Liver (tissue), 3 donors: ENCODE measurements at regions not wholly inside any gene's neighbourhood (a gene's known extent, or its start where the extent isn't known, plus 50 kb on each side); places are given as distances from the start of the nearest gene placed in this dataset.

Experiments
- EGR1 ChIP-seq, 2 donors: IDR thresholded peaks; 2 replicates each; pipeline ENCODE4 v1.6.1; 2016 to 2018; ENCODE audit warnings: antibody characterized with exemption in 2 of 2, low read depth in 2 of 2
- HNF4A ChIP-seq, 2 donors: conservative IDR thresholded peaks; 2 replicates each; pipeline ENCODE4 v1.6.1; 2016; ENCODE audit warnings: antibody characterized with exemption in 2 of 2, mild to moderate bottlenecking in 2 of 2
- HNF4G ChIP-seq: IDR thresholded peaks from 2 replicates; pipeline ENCODE4 v1.6.1; 2016; ENCODE audit warnings: antibody characterized with exemption
- RAD21 ChIP-seq, 2 donors: IDR thresholded peaks; 2 replicates each; pipeline ENCODE4 v1.6.1; 2016; ENCODE audit warnings: antibody characterized with exemption in 2 of 2, mild to moderate bottlenecking in 2 of 2
- SP1 ChIP-seq: IDR thresholded peaks from 2 replicates; pipeline ENCODE4 v1.6.1; 2018; ENCODE audit warnings: antibody characterized with exemption, mild to moderate bottlenecking
- TF ChIP-seq, protein P1 (sequence below): IDR thresholded peaks from 2 replicates; pipeline ENCODE4 v1.6.1; 2016; ENCODE audit warnings: antibody characterized with exemption, mild to moderate bottlenecking
- TF ChIP-seq, protein P2 (sequence below): fragments of 150-350 bp; IDR thresholded peaks from 2 replicates; pipeline ENCODE4 v1.5.1; 2017; ENCODE audit warnings: improper control_type of control experiment, low read depth, low read length; ENCODE audit not compliant: missing input control
- TF ChIP-seq, protein P3 (sequence below): IDR thresholded peaks from 2 replicates; pipeline ENCODE4 v1.6.1; 2016; ENCODE audit warnings: antibody characterized with exemption
- donor health status: healthy.
- donor health status: healthy.

DNA sequence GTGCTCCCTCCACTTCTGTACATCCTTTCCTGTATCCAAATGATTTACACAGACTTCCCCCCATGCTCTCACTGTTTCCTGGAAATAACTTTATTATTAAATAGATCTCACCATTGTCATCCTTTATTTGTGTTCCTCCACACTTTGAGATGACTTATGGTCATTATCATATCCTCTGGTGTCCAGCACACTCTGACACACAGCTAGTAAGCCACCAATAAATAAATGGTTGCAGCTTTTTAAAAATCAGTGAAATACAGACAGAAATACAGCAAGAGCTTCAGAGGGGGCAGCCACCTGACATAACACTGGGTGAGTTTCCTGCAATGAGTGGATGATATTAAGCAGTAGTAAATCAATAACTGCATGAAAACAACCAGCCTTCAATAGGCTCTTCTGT, 2036.4 kb upstream of the AGA start:
- TF ChIP-seq, protein P1, sequence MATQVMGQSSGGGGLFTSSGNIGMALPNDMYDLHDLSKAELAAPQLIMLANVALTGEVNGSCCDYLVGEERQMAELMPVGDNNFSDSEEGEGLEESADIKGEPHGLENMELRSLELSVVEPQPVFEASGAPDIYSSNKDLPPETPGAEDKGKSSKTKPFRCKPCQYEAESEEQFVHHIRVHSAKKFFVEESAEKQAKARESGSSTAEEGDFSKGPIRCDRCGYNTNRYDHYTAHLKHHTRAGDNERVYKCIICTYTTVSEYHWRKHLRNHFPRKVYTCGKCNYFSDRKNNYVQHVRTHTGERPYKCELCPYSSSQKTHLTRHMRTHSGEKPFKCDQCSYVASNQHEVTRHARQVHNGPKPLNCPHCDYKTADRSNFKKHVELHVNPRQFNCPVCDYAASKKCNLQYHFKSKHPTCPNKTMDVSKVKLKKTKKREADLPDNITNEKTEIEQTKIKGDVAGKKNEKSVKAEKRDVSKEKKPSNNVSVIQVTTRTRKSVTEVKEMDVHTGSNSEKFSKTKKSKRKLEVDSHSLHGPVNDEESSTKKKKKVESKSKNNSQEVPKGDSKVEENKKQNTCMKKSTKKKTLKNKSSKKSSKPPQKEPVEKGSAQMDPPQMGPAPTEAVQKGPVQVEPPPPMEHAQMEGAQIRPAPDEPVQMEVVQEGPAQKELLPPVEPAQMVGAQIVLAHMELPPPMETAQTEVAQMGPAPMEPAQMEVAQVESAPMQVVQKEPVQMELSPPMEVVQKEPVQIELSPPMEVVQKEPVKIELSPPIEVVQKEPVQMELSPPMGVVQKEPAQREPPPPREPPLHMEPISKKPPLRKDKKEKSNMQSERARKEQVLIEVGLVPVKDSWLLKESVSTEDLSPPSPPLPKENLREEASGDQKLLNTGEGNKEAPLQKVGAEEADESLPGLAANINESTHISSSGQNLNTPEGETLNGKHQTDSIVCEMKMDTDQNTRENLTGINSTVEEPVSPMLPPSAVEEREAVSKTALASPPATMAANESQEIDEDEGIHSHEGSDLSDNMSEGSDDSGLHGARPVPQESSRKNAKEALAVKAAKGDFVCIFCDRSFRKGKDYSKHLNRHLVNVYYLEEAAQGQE, result no peak
- TF ChIP-seq, protein P2, sequence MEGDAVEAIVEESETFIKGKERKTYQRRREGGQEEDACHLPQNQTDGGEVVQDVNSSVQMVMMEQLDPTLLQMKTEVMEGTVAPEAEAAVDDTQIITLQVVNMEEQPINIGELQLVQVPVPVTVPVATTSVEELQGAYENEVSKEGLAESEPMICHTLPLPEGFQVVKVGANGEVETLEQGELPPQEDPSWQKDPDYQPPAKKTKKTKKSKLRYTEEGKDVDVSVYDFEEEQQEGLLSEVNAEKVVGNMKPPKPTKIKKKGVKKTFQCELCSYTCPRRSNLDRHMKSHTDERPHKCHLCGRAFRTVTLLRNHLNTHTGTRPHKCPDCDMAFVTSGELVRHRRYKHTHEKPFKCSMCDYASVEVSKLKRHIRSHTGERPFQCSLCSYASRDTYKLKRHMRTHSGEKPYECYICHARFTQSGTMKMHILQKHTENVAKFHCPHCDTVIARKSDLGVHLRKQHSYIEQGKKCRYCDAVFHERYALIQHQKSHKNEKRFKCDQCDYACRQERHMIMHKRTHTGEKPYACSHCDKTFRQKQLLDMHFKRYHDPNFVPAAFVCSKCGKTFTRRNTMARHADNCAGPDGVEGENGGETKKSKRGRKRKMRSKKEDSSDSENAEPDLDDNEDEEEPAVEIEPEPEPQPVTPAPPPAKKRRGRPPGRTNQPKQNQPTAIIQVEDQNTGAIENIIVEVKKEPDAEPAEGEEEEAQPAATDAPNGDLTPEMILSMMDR, result no peak
- TF ChIP-seq HNF4A (conservative IDR thresholded peaks at IDR 0.05), result no peak
- TF ChIP-seq SP1, result no peak
- TF ChIP-seq RAD21 (IDR thresholded peaks at IDR 0.05), result no peak
- TF ChIP-seq HNF4G, result no peak
- TF ChIP-seq, protein P3, sequence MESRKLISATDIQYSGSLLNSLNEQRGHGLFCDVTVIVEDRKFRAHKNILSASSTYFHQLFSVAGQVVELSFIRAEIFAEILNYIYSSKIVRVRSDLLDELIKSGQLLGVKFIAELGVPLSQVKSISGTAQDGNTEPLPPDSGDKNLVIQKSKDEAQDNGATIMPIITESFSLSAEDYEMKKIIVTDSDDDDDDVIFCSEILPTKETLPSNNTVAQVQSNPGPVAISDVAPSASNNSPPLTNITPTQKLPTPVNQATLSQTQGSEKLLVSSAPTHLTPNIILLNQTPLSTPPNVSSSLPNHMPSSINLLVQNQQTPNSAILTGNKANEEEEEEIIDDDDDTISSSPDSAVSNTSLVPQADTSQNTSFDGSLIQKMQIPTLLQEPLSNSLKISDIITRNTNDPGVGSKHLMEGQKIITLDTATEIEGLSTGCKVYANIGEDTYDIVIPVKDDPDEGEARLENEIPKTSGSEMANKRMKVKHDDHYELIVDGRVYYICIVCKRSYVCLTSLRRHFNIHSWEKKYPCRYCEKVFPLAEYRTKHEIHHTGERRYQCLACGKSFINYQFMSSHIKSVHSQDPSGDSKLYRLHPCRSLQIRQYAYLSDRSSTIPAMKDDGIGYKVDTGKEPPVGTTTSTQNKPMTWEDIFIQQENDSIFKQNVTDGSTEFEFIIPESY, result no peak
- TF ChIP-seq EGR1 (IDR thresholded peaks at IDR 0.05; ENCODE audit: low read depth in 2 of 2), result no peak
